Stomach smooth muscle (tissue), 2 donors: ENCODE measurements at regions not wholly inside any gene's neighbourhood (a gene's known extent, or its start where the extent isn't known, plus 50 kb on each side); places are given as distances from the start of the nearest gene placed in this dataset.

Source experiments
- H3K27ac ChIP-seq: one replicate; pipeline ENCODE4 v1.7.0; 2013; ENCODE audit warnings: mild to moderate bottlenecking, low read length, inconsistent platforms
- H3K27me3 ChIP-seq, 2 donors: one replicate each; pipeline ENCODE4 v1.7.0; 2013; ENCODE audit warnings: low read length in 2 of 2; ENCODE audit not compliant: insufficient read depth in 2 of 2, control insufficient read depth in 1 of 2
- H3K36me3 ChIP-seq, 2 donors: one replicate each; pipeline ENCODE4 v1.7.0; 2013; ENCODE audit warnings: low read length in 2 of 2; ENCODE audit not compliant: control insufficient read depth in 2 of 2, insufficient read depth in 2 of 2
- H3K4me1 ChIP-seq: one replicate; pipeline ENCODE4 v1.7.0; 2013; ENCODE audit warnings: low read length; ENCODE audit not compliant: control insufficient read depth, insufficient read depth
- H3K4me3 ChIP-seq, 2 donors: one replicate each; pipeline ENCODE4 v1.7.0; 2013; ENCODE audit warnings: low read length in 2 of 2
- H3K9ac ChIP-seq, 2 donors: one replicate each; pipeline ENCODE4 v1.7.0; 2013; ENCODE audit warnings: low read length in 2 of 2, mild to moderate bottlenecking in 1 of 2
- H3K9me3 ChIP-seq, 2 donors: one replicate each; pipeline ENCODE4 v1.7.0; 2013; ENCODE audit warnings: low read length in 2 of 2; ENCODE audit not compliant: control insufficient read depth in 2 of 2
- donor health status: healthy.
- donor health status: Pancreatic carcinoma.

- no peaks in the 10 kb centered on the region for H3K36me3 ChIP-seq
- no peak overlapping the region for H3K4me3 ChIP-seq
- H3K27me3 ChIP-seq = no peaks in the 10 kb centered on the region
- H3K9me3 ChIP-seq = no peaks in the 10 kb centered on the region
- no peak overlapping the region for H3K9ac ChIP-seq
- no peak overlapping the region for H3K27ac ChIP-seq
- no peaks in the 10 kb centered on the region for H3K4me1 ChIP-seq
Observed at GRCh38 chr6:24006254-24006653, 119.8 kb upstream of the NRSN1 start.

- Histone ChIP-seq H3K36me3 (no peaks in the 10 kb centered on the region), H3K9ac (no peak overlapping the region), H3K9me3 (no peaks in the 10 kb centered on the region), H3K27me3 (no peaks in the 10 kb centered on the region), H3K4me3 (no peak overlapping the region), H3K27ac (no peak overlapping the region), H3K4me1 (no peaks in the 10 kb centered on the region)
Observed at GRCh38 chr6:24009319-24009718, 116.7 kb upstream of the NRSN1 start.

- no peaks in the 10 kb centered on the region for H3K27me3 ChIP-seq
- H3K9ac ChIP-seq = no peak overlapping the region
- no peaks in the 10 kb centered on the region for H3K9me3 ChIP-seq
- H3K27ac ChIP-seq = no peak overlapping the region
- H3K4me3 ChIP-seq = no peak overlapping the region
- no peaks in the 10 kb centered on the region for H3K4me1 ChIP-seq
- no peaks in the 10 kb centered on the region for H3K36me3 ChIP-seq
Observed at GRCh38 chr6:24010133-24010532, 115.9 kb upstream of the NRSN1 start.

- Histone ChIP-seq H3K36me3 (no peaks in the 10 kb centered on the region), H3K4me3 (no peak overlapping the region), H3K27me3 (no peaks in the 10 kb centered on the region), H3K4me1 (no peaks in the 10 kb centered on the region), H3K9me3 (no peaks in the 10 kb centered on the region), H3K9ac (no peak overlapping the region), H3K27ac (no peak overlapping the region)
Observed at GRCh38 chr6:24016286-24016685, 109.7 kb upstream of the NRSN1 start.

- no peak overlapping the region for H3K9ac ChIP-seq
- no peak overlapping the region for H3K27ac ChIP-seq
- H3K9me3 ChIP-seq = no peaks in the 10 kb centered on the region
- no peaks in the 10 kb centered on the region for H3K36me3 ChIP-seq
- no peaks in the 10 kb centered on the region for H3K27me3 ChIP-seq
- H3K4me1 ChIP-seq = no peaks in the 10 kb centered on the region
- no peak overlapping the region for H3K4me3 ChIP-seq
Observed at GRCh38 chr6:24016857-24017256, 109.2 kb upstream of the NRSN1 start.

- H3K36me3 ChIP-seq = no peaks in the 10 kb centered on the region
- H3K4me1 ChIP-seq = no peaks in the 10 kb centered on the region
- no peak overlapping the region for H3K27ac ChIP-seq
- H3K27me3 ChIP-seq = no peaks in the 10 kb centered on the region
- H3K4me3 ChIP-seq = no peak overlapping the region
- no peak overlapping the region for H3K9ac ChIP-seq
- H3K9me3 ChIP-seq = no peaks in the 10 kb centered on the region
Observed at GRCh38 chr6:24019393-24019792, 106.6 kb upstream of the NRSN1 start.

- Histone ChIP-seq H3K27ac (no peak overlapping the region), H3K4me1 (no peaks in the 10 kb centered on the region), H3K9me3 (no peaks in the 10 kb centered on the region), H3K27me3 (no peaks in the 10 kb centered on the region), H3K36me3 (no peaks in the 10 kb centered on the region), H3K4me3 (no peak overlapping the region), H3K9ac (no peak overlapping the region)
Observed at GRCh38 chr6:24019830-24020229, 106.2 kb upstream of the NRSN1 start.

GRCh38 chr6:24026050-24026449 lies 100.0 kb upstream of the NRSN1 start:
- Histone ChIP-seq H3K4me1 (no peaks in the 10 kb centered on the region), H3K9me3 (no peaks in the 10 kb centered on the region), H3K4me3 (no peak overlapping the region), H3K9ac (no peak overlapping the region), H3K27me3 (no peaks in the 10 kb centered on the region), H3K36me3 (no peaks in the 10 kb centered on the region), H3K27ac (no peak overlapping the region)

GRCh38 chr6:24031496-24031895 lies 94.5 kb upstream of the NRSN1 start:
- Histone ChIP-seq H3K36me3 (no peaks in the 10 kb centered on the region), H3K9me3 (no peaks in the 10 kb centered on the region), H3K4me1 (no peaks in the 10 kb centered on the region), H3K27ac (no peak overlapping the region), H3K9ac (no peak overlapping the region), H3K4me3 (no peak overlapping the region), H3K27me3 (no peaks in the 10 kb centered on the region)

- no peaks in the 10 kb centered on the region for H3K27me3 ChIP-seq
- no peaks in the 10 kb centered on the region for H3K9me3 ChIP-seq
- no peak overlapping the region for H3K4me3 ChIP-seq
- no peak overlapping the region for H3K27ac ChIP-seq
- H3K4me1 ChIP-seq = no peaks in the 10 kb centered on the region
- H3K36me3 ChIP-seq = no peaks in the 10 kb centered on the region
- H3K9ac ChIP-seq = no peak overlapping the region
Observed at GRCh38 chr6:24032896-24033688, 92.9 kb upstream of the NRSN1 start.

- no peaks in the 10 kb centered on the region for H3K4me1 ChIP-seq
- H3K9ac ChIP-seq = no peak overlapping the region
- no peak overlapping the region for H3K27ac ChIP-seq
- no peaks in the 10 kb centered on the region for H3K27me3 ChIP-seq
- H3K4me3 ChIP-seq = no peak overlapping the region
- no peaks in the 10 kb centered on the region for H3K36me3 ChIP-seq
- H3K9me3 ChIP-seq = peaks cover 0 to 2% of the 10 kb centered on the region in 2 donors
Observed at GRCh38 chr6:24043848-24044247, 82.2 kb upstream of the NRSN1 start.
